SK-N-SH (cell line): ENCODE measurements at regions not wholly inside any gene's neighbourhood (a gene's known extent, or its start where the extent isn't known, plus 50 kb on each side); places are given as distances from the start of the nearest gene placed in this dataset.

ENCODE experiments used
- CTCF ChIA-PET: fragments of 300-600, 350-600 bp; formaldehyde crosslinking; extraction: SDS; loops from one replicate; lab custom pipeline; 2021; lab: Yijun Ruan, JAX
- POLR2A ChIA-PET: fragments of 350-600 bp; sonication (Branson Sonifier 250); formaldehyde crosslinking; extraction: SDS; loops from one replicate; lab custom pipeline; 2020; ENCODE audit warnings: antibody characterized with exemption, inconsistent platforms; lab: Yijun Ruan, JAX
- DNase-seq: peaks from one replicate; pipeline ENCODE4 v3.0.0; 2012
- H2AFZ ChIP-seq: fragments of 200-600 bp; sonication (generic); 2 replicates; pipeline ENCODE4 v1.8.1; 2016; ENCODE audit warnings: antibody characterized with exemption, mild to moderate bottlenecking, low read depth
- H3F3A ChIP-seq: fragments of 200-600 bp; sonication (generic); replicated peaks from 2 replicates; pipeline ENCODE3; 2016; ENCODE audit warnings: antibody characterized with exemption, mild to moderate bottlenecking; ENCODE audit not compliant: insufficient read depth
- H3K27ac ChIP-seq, 2 experiments: fragments of 200-500 bp in 1 of 2; fragments of 200-600 bp in 1 of 2; sonication (Bioruptor generic) in 1 of 2; sonication (generic), shearing (Covaris generic) in 1 of 2; 2 replicates each; pipeline versions ENCODE4 v1.5.1 to v1.6.1; 2014 to 2016; ENCODE audit warnings: low read depth in 2 of 2, inconsistent platforms in 1 of 2, low read length in 1 of 2, mild to moderate bottlenecking in 1 of 2, mixed read lengths in 1 of 2
- H3K27me3 ChIP-seq: fragments of 200-600 bp; sonication (generic), shearing (Covaris generic); 2 replicates; pipeline ENCODE4 v1.6.1; 2016; ENCODE audit warnings: mixed run types; ENCODE audit not compliant: insufficient read depth
- H3K36me3 ChIP-seq, 2 experiments: fragments of 200-500 bp in 1 of 2; fragments of 200-600 bp in 1 of 2; sonication (Bioruptor generic) in 1 of 2; sonication (generic) in 1 of 2; replicated peaks in 1 of 2; 2 replicates each; pipeline versions ENCODE3 to v1.5.1; 2014 to 2016; ENCODE audit warnings: low read length in 1 of 2, mild to moderate bottlenecking in 1 of 2; ENCODE audit not compliant: insufficient read depth in 2 of 2, control insufficient read depth in 1 of 2
- H3K4me1 ChIP-seq, 2 experiments: fragments of 200-500 bp in 1 of 2; fragments of 200-600 bp in 1 of 2; sonication (Bioruptor generic) in 1 of 2; sonication (generic), shearing (Covaris generic) in 1 of 2; 2 replicates each; pipeline versions ENCODE4 v1.5.1 to v1.6.1; 2014 to 2016; ENCODE audit warnings: low read depth in 1 of 2, low read length in 1 of 2, mixed run types in 1 of 2; ENCODE audit not compliant: insufficient read depth in 2 of 2, control insufficient read depth in 1 of 2
- H3K4me2 ChIP-seq: fragments of 200-600 bp; sonication (generic), shearing (Covaris generic); 2 replicates; pipeline ENCODE4 v1.6.1; 2017; ENCODE audit warnings: mixed run types
- H3K4me3 ChIP-seq, 2 experiments: fragments of 200-500 bp in 1 of 2; fragments of 200-600 bp in 1 of 2; sonication (Bioruptor generic) in 1 of 2; sonication (generic), shearing (Covaris generic) in 1 of 2; 2 replicates each; pipeline versions ENCODE4 v1.5.1 to v1.8.1; 2014 to 2016; ENCODE audit warnings: low read depth in 2 of 2, inconsistent platforms in 1 of 2, low read length in 1 of 2, mild to moderate bottlenecking in 1 of 2, mixed read lengths in 1 of 2, moderate library complexity in 1 of 2
- H3K79me2 ChIP-seq: fragments of 200-600 bp; sonication (generic); 2 replicates; pipeline ENCODE4 v1.8.1; 2017; ENCODE audit warnings: mild to moderate bottlenecking; ENCODE audit not compliant: insufficient read depth
- H3K9ac ChIP-seq: fragments of 200-600 bp; sonication (generic); 2 replicates; pipeline ENCODE4 v1.6.1; 2017; ENCODE audit warnings: mixed run types
- H3K9me2 ChIP-seq: fragments of 200-600 bp; sonication (generic); 2 replicates; pipeline ENCODE4 v1.6.1; 2017; ENCODE audit warnings: mixed run types
- H3K9me3 ChIP-seq: fragments of 200-600 bp; sonication (generic); 2 replicates; pipeline ENCODE4 v1.6.1; 2017; ENCODE audit warnings: mixed run types, mild to moderate bottlenecking, moderate library complexity
- H4K20me1 ChIP-seq: fragments of 200-600 bp; sonication (generic); 2 replicates; pipeline ENCODE4 v1.6.1; 2017; ENCODE audit warnings: mild to moderate bottlenecking, mixed run types; ENCODE audit not compliant: insufficient read depth
- EP300 ChIP-seq, 2 experiments: IDR thresholded peaks; 2 replicates each; pipeline versions ENCODE4 v1.4.0 to v1.6.1; 2012; ENCODE audit warnings: borderline replicate concordance in 1 of 2, low read depth in 1 of 2, low read length in 1 of 2
- EZH2phosphoT487 ChIP-seq: fragments of 200-600 bp; sonication (generic); IDR thresholded peaks from 2 replicates; pipeline ENCODE4 v1.6.1; 2017; ENCODE audit warnings: low read depth, mixed run types, mild to moderate bottlenecking, antibody characterized with exemption, moderate library complexity, borderline replicate concordance
- GATA2 ChIP-seq: sonication (generic); formaldehyde crosslinking; IDR thresholded peaks from 2 replicates; pipeline ENCODE4 v1.5.0; 2020; ENCODE audit warnings: mild to moderate bottlenecking, missing genetic modification reagents
- JUND ChIP-seq: IDR thresholded peaks from 2 replicates; pipeline ENCODE4 v1.4.0; 2012
- MEF2A ChIP-seq: IDR thresholded peaks from 2 replicates; pipeline ENCODE4 v1.4.0; 2012; ENCODE audit warnings: low read depth, borderline replicate concordance
- MXI1 ChIP-seq: IDR thresholded peaks from 2 replicates; pipeline ENCODE4 v1.6.1; 2012; ENCODE audit warnings: mild to moderate bottlenecking, low read depth, low read length, improper control_type of control experiment
- POLR2AphosphoS5 ChIP-seq: IDR thresholded peaks from 2 replicates; pipeline ENCODE4 v1.6.1; 2012; ENCODE audit warnings: low read depth, low read length
- RAD21 ChIP-seq: IDR thresholded peaks from 2 replicates; pipeline ENCODE4 v1.6.1; 2012; ENCODE audit warnings: mild to moderate bottlenecking, low read length
- RCOR1 ChIP-seq: fragments of 150-350 bp; IDR thresholded peaks from 2 replicates; pipeline ENCODE4 v1.6.1; 2017; ENCODE audit warnings: antibody characterized with exemption, low read length
- RFX5 ChIP-seq: IDR thresholded peaks from 2 replicates; pipeline ENCODE4 v1.6.1; 2012; ENCODE audit warnings: mild to moderate bottlenecking, improper control_type of control experiment, low read length
- SIN3A ChIP-seq: IDR thresholded peaks from 2 replicates; pipeline ENCODE4 v1.6.1; 2012; ENCODE audit warnings: low read depth, mild to moderate bottlenecking, low read length, moderate library complexity, borderline replicate concordance
- SMC3 ChIP-seq: IDR thresholded peaks from 2 replicates; pipeline ENCODE4 v1.6.1; 2012; ENCODE audit warnings: low read depth, low read length, improper control_type of control experiment
- TAF1 ChIP-seq: IDR thresholded peaks from 2 replicates; pipeline ENCODE4 v1.6.1; 2012; ENCODE audit warnings: low read depth, mild to moderate bottlenecking, low read length, moderate library complexity, borderline replicate concordance
- TCF12 ChIP-seq: IDR thresholded peaks from 2 replicates; pipeline ENCODE4 v1.4.0; 2012
- YY1 ChIP-seq: IDR thresholded peaks from 2 replicates; pipeline ENCODE4 v1.4.0; 2012; ENCODE audit warnings: low read depth, mild to moderate bottlenecking
- WGBS: methylation state at CpG from one replicate; pipeline ENCODE4 v1.1.6; 2017; ENCODE audit warnings: low lambda C conversion rate; 5-methylcytosine and 5-hydroxymethylcytosine counted together
- TF ChIP-seq, protein P1 (sequence below): fragments of 200-600 bp; sonication (generic); IDR thresholded peaks from 2 replicates; pipeline ENCODE4 v1.6.1; 2017; ENCODE audit warnings: antibody characterized with exemption, mild to moderate bottlenecking, moderate library complexity
- TF ChIP-seq, protein P2 (sequence below): IDR thresholded peaks from 2 replicates; pipeline ENCODE4 v1.6.1; 2012; ENCODE audit warnings: mild to moderate bottlenecking, low read depth, low read length, moderate library complexity

DNA sequence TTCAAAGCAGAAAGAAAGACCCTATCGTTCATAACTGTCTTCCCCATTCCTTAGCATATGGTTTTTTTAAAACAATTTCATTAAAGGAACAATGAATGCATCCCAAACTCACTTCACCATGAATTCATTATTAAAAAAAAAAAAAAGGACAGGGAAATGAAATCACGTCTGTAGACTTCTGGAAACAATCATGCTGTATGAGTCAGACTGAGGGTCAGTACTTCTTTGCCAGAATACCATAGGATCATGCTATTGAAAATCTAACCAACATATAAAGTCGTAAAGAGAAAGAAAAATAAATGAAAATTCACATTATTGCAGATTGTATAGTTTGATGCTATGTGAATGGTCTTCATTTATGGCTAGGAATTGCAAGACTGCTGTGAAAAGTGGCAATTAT is 144.4 kb downstream of the PCDH18 start (continued):
- TF ChIP-seq MEF2A (no peak), YY1 (no peak), MXI1 (no peak), EZH2phosphoT487 (no peak), SIN3A (no peak), RFX5 (no peak), RCOR1 (no peak)
- TF ChIP-seq, protein P1, sequence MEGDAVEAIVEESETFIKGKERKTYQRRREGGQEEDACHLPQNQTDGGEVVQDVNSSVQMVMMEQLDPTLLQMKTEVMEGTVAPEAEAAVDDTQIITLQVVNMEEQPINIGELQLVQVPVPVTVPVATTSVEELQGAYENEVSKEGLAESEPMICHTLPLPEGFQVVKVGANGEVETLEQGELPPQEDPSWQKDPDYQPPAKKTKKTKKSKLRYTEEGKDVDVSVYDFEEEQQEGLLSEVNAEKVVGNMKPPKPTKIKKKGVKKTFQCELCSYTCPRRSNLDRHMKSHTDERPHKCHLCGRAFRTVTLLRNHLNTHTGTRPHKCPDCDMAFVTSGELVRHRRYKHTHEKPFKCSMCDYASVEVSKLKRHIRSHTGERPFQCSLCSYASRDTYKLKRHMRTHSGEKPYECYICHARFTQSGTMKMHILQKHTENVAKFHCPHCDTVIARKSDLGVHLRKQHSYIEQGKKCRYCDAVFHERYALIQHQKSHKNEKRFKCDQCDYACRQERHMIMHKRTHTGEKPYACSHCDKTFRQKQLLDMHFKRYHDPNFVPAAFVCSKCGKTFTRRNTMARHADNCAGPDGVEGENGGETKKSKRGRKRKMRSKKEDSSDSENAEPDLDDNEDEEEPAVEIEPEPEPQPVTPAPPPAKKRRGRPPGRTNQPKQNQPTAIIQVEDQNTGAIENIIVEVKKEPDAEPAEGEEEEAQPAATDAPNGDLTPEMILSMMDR = no peak

DNA sequence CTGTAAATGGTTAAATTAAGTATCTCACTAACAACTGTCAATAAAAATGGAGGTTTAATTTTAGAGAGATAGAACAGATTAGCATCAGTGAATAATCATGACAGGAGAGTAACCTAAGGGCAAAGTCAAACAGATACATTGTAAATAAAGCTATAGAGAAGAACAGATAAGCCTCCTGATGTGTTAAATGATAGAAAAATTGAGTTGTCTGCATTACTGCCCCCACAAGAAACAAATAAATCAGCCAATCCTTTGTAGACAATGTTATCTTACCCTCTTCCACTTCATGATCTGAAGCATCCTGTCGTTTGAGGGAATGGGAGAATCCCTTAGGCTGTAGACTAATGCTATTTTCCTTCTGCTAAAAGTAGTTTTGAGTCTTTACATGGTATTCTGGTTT is 147.8 kb downstream of the PCDH18 start:
- CTCF ChIA-PET = no interaction called here
- no peak overlapping the region for H3K4me3 ChIP-seq
- WGBS = 5% methylated on average over 1 of the region's 1 CpG

More for the DNA sequence above, 147.8 kb downstream of the PCDH18 start:
- POLR2A ChIA-PET = interaction anchor here (1.1 kb wide), 1 partner anchor 9 kb away, joined by 3 read pairs; no protein-coding TSS in a partner anchor
- TF ChIP-seq EP300 (IDR thresholded peaks at IDR 0.05; ENCODE audit: borderline replicate concordance in 1 of 2, low read depth in 1 of 2, low read length in 1 of 2) (peak in 1 of 2 experiments; percentile 82; a peak in 2 of 4 replicates), TCF12 (0 out of 2 replicates have a peak, but pooled peaks have one; percentile 15), RAD21 (peak; percentile 27; the same call in 1 of the 2 replicates), POLR2AphosphoS5 (no peak), GATA2 (CRISPR knock-in tag) (peak; percentile 87), JUND (no peak), RCOR1 (peak; percentile 85), TAF1 (no peak), SMC3 (no peak), MXI1 (peak; percentile 17; the same call in 1 of the 2 replicates)
- TF ChIP-seq, protein P2, sequence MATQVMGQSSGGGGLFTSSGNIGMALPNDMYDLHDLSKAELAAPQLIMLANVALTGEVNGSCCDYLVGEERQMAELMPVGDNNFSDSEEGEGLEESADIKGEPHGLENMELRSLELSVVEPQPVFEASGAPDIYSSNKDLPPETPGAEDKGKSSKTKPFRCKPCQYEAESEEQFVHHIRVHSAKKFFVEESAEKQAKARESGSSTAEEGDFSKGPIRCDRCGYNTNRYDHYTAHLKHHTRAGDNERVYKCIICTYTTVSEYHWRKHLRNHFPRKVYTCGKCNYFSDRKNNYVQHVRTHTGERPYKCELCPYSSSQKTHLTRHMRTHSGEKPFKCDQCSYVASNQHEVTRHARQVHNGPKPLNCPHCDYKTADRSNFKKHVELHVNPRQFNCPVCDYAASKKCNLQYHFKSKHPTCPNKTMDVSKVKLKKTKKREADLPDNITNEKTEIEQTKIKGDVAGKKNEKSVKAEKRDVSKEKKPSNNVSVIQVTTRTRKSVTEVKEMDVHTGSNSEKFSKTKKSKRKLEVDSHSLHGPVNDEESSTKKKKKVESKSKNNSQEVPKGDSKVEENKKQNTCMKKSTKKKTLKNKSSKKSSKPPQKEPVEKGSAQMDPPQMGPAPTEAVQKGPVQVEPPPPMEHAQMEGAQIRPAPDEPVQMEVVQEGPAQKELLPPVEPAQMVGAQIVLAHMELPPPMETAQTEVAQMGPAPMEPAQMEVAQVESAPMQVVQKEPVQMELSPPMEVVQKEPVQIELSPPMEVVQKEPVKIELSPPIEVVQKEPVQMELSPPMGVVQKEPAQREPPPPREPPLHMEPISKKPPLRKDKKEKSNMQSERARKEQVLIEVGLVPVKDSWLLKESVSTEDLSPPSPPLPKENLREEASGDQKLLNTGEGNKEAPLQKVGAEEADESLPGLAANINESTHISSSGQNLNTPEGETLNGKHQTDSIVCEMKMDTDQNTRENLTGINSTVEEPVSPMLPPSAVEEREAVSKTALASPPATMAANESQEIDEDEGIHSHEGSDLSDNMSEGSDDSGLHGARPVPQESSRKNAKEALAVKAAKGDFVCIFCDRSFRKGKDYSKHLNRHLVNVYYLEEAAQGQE = no peak
- H3K36me3 ChIP-seq = no peaks in the 10 kb centered on the region
- H3K9me3 ChIP-seq = no peaks in the 10 kb centered on the region
- no peaks in the 10 kb centered on the region for H3K79me2 ChIP-seq
- peaks cover 12% of the 10 kb centered on the region for H3F3A ChIP-seq
- no peak overlapping the region for H3K4me2 ChIP-seq
- H3K27me3 ChIP-seq = no peaks in the 10 kb centered on the region
- H3K9me2 ChIP-seq = no peaks in the 10 kb centered on the region; the same call in 1 of the 2 replicates
- H3K27ac ChIP-seq = no peak overlapping the region
- no peaks in the 10 kb centered on the region for H4K20me1 ChIP-seq
- no peak overlapping the region for H2AFZ ChIP-seq
- DNase-seq = no peak
- no peak overlapping the region for H3K9ac ChIP-seq
- peaks cover 0 to 5% of the 10 kb centered on the region in 2 experiments; a peak in 2 of 4 replicates for H3K4me1 ChIP-seq
